ENCODE measurements at regions not wholly inside any gene's neighbourhood (a gene's known extent, or its start where the extent isn't known, plus 50 kb on each side); places are given as distances from the start of the nearest gene placed in this dataset.

- Histone ChIP-seq H3K27me3 (replicated peaks) (no peaks in the 10 kb centered on the region), H3K27ac (no peak overlapping the region), H3K4me3 (ENCODE audit: low read depth, low read length) (no peak overlapping the region), H3K36me3 (replicated peaks) (no peaks in the 10 kb centered on the region)
- in situ Hi-C loops (cut with HindIII; ENCODE audit: low pct_ligation_motif_present, low sequenced_read_pairs) = no loop called here
- no peak for DNase-seq
- TF ChIP-seq CTCF (IDR thresholded peaks at IDR 0.05; ENCODE audit: low read depth, low read length, missing control alignments) = no peak
Observed at GRCh38 chr6:6998194-6998569, 109.6 kb upstream of the RREB1 start.

- DNase-seq = no peak
- in situ Hi-C loops (cut with HindIII; ENCODE audit: low pct_ligation_motif_present, low sequenced_read_pairs) = no loop called here
- Histone ChIP-seq H3K4me3 (ENCODE audit: low read depth, low read length) (no peak overlapping the region), H3K36me3 (replicated peaks) (no peaks in the 10 kb centered on the region), H3K27ac (no peak overlapping the region), H3K27me3 (replicated peaks) (no peaks in the 10 kb centered on the region)
- no peak for TF ChIP-seq CTCF (IDR thresholded peaks at IDR 0.05; ENCODE audit: low read depth, low read length, missing control alignments)
Observed at GRCh38 chr6:7000825-7001777, 106.7 kb upstream of the RREB1 start.

GRCh38 chr6:7003041-7003440, 104.7 kb upstream of the RREB1 start:
- no peak overlapping the region for H3K4me3 ChIP-seq (ENCODE audit: low read depth, low read length)
- H3K36me3 ChIP-seq (replicated peaks) = no peaks in the 10 kb centered on the region
- H3K27ac ChIP-seq = no peak overlapping the region
- DNase-seq = no peak
- TF ChIP-seq CTCF (IDR thresholded peaks at IDR 0.05; ENCODE audit: low read depth, low read length, missing control alignments) = no peak
- H3K27me3 ChIP-seq (replicated peaks) = no peaks in the 10 kb centered on the region
- in situ Hi-C loops (cut with HindIII; ENCODE audit: low pct_ligation_motif_present, low sequenced_read_pairs) = no loop called here

GRCh38 chr6:7004581-7005297, 103.0 kb upstream of the RREB1 start:
- H3K27me3 ChIP-seq (replicated peaks) = no peaks in the 10 kb centered on the region
- peak; percentile 6 for DNase-seq
- in situ Hi-C loops (cut with HindIII; ENCODE audit: low pct_ligation_motif_present, low sequenced_read_pairs) = no loop called here
- TF ChIP-seq CTCF (IDR thresholded peaks at IDR 0.05; ENCODE audit: low read depth, low read length, missing control alignments) = no peak
- H3K36me3 ChIP-seq (replicated peaks) = no peaks in the 10 kb centered on the region
- H3K4me3 ChIP-seq (ENCODE audit: low read depth, low read length) = no peak overlapping the region
- no peak overlapping the region for H3K27ac ChIP-seq

GRCh38 chr6:7006515-7007191, 101.1 kb upstream of the RREB1 start:
- Histone ChIP-seq H3K27ac (no peak overlapping the region), H3K4me3 (ENCODE audit: low read depth, low read length) (no peak overlapping the region), H3K36me3 (replicated peaks) (no peaks in the 10 kb centered on the region), H3K27me3 (replicated peaks) (no peaks in the 10 kb centered on the region)
- in situ Hi-C loops (cut with HindIII; ENCODE audit: low pct_ligation_motif_present, low sequenced_read_pairs) = no loop called here
- TF ChIP-seq CTCF (IDR thresholded peaks at IDR 0.05; ENCODE audit: low read depth, low read length, missing control alignments) = no peak
- no peak for DNase-seq

Measured in brain microvascular endothelial cell (primary cell).